ENCODE measurements at regions not wholly inside any gene's neighbourhood (a gene's known extent, or its start where the extent isn't known, plus 50 kb on each side); places are given as distances from the start of the nearest gene placed in this dataset.

GRCh38 chr4:179831274-179831673 is 2389.0 kb upstream of the AGA start:
- no peak for TF ChIP-seq CTCF (IDR thresholded peaks at IDR 0.05 in 8 of 11, conservative IDR thresholded peaks at IDR 0.05 in 3 of 11)
- TF ChIP-seq POLR2AphosphoS5 (IDR thresholded peaks at IDR 0.05): no peak
- TF ChIP-seq POLR2A (IDR thresholded peaks at IDR 0.05): no peak
